ENCODE measurements at regions not wholly inside any gene's neighbourhood (a gene's known extent, or its start where the extent isn't known, plus 50 kb on each side); places are given as distances from the start of the nearest gene placed in this dataset.

GRCh38 chr3:72565593-72565992, 282.7 kb downstream of the SHQ1 start:
- no peak for DNase-seq

- DNase-seq = no peak
Measured at GRCh38 chr3:72563690-72564370, 284.4 kb downstream of the SHQ1 start.

GRCh38 chr3:72560846-72561675, 287.2 kb downstream of the SHQ1 start:
- peak in 2 of 14 donors; percentile 9 to 22 for DNase-seq

GRCh38 chr3:72559385-72559784, 288.9 kb downstream of the SHQ1 start:
- no peak for DNase-seq

GRCh38 chr3:72558001-72558400, 290.2 kb downstream of the SHQ1 start:
- no peak for DNase-seq

- no peak for DNase-seq
Measured at GRCh38 chr3:72555714-72556113, 292.5 kb downstream of the SHQ1 start.

- no peak for DNase-seq
Measured at GRCh38 chr3:72554689-72555088, 293.6 kb downstream of the SHQ1 start.

GRCh38 chr3:72553298-72553697, 294.9 kb downstream of the SHQ1 start:
- DNase-seq = no peak

GRCh38 chr3:72550582-72551262, 297.5 kb downstream of the SHQ1 start:
- DNase-seq = no peak

- no peak for DNase-seq
Measured at GRCh38 chr3:72549761-72550581, 298.3 kb downstream of the SHQ1 start.

GRCh38 chr3:72548981-72549380, 299.3 kb downstream of the SHQ1 start:
- no peak for DNase-seq

GRCh38 chr3:72548461-72548860, 299.8 kb downstream of the SHQ1 start:
- DNase-seq = no peak

GRCh38 chr3:72547183-72547582, 301.1 kb downstream of the SHQ1 start:
- DNase-seq = no peak

- DNase-seq = no peak
Measured at GRCh38 chr3:72544239-72544638, 304.0 kb downstream of the SHQ1 start.

GRCh38 chr3:72543246-72543645, 305.0 kb downstream of the SHQ1 start:
- no peak for DNase-seq

GRCh38 chr3:72542781-72543180, 305.5 kb downstream of the SHQ1 start:
- DNase-seq = no peak

GRCh38 chr3:72539856-72540255, 308.4 kb downstream of the SHQ1 start:
- no peak for DNase-seq

GRCh38 chr3:72538070-72538745, 310.0 kb downstream of the SHQ1 start:
- DNase-seq = no peak

GRCh38 chr3:72537448-72537847, 310.8 kb downstream of the SHQ1 start:
- DNase-seq = no peak

GRCh38 chr3:72536878-72537267, 311.4 kb downstream of the SHQ1 start:
- DNase-seq = no peak

- no peak for DNase-seq
Measured at GRCh38 chr3:72536206-72536877, 311.9 kb downstream of the SHQ1 start.
